ENCODE measurements at regions not wholly inside any gene's neighbourhood (a gene's known extent, or its start where the extent isn't known, plus 50 kb on each side); places are given as distances from the start of the nearest gene placed in this dataset.

DNA sequence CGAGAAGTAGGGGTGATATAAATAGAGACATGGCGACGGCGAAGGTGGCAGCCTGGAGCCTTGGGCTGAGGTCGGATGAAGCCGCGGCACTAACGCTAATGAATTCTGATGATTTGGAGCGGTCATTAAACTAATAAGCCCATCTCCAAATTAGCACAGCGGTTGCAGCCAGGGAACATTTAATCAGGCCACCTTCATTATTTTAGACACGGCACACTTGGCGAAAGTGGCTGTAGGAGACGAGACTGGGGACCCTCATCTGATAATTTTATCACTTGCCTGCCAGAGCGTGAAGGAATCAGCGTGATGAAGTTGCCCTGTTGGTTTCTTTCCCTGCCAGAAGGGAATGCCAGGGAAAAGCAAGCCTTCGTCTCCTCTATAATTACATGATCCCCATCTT lies 664.3 kb upstream of the TBX3 start:
- TF ChIP-seq, protein P1, sequence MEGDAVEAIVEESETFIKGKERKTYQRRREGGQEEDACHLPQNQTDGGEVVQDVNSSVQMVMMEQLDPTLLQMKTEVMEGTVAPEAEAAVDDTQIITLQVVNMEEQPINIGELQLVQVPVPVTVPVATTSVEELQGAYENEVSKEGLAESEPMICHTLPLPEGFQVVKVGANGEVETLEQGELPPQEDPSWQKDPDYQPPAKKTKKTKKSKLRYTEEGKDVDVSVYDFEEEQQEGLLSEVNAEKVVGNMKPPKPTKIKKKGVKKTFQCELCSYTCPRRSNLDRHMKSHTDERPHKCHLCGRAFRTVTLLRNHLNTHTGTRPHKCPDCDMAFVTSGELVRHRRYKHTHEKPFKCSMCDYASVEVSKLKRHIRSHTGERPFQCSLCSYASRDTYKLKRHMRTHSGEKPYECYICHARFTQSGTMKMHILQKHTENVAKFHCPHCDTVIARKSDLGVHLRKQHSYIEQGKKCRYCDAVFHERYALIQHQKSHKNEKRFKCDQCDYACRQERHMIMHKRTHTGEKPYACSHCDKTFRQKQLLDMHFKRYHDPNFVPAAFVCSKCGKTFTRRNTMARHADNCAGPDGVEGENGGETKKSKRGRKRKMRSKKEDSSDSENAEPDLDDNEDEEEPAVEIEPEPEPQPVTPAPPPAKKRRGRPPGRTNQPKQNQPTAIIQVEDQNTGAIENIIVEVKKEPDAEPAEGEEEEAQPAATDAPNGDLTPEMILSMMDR (IDR thresholded peaks at IDR 0.05): no peak
- no peak for TF ChIP-seq POLR2A (IDR thresholded peaks at IDR 0.05)
- TF ChIP-seq POLR2AphosphoS5 (IDR thresholded peaks at IDR 0.05): no peak
- no peak for TF ChIP-seq EP300 (IDR thresholded peaks at IDR 0.05)

Measured in upper lobe of left lung (tissue), 4 donors.